ENCODE measurements at regions not wholly inside any gene's neighbourhood (a gene's known extent, or its start where the extent isn't known, plus 50 kb on each side); places are given as distances from the start of the nearest gene placed in this dataset.

- ATAC-seq (ENCODE audit: low read depth) (no peak), DNase-seq (no peak)
- no peak for TF ChIP-seq CTCF (IDR thresholded peaks at IDR 0.05)
- Mint-ChIP-seq H3K4me1 (no peaks in the 10 kb centered on the region), H3K4me3 (no peak overlapping the region), H3K27ac (no peak overlapping the region), H3K27me3 (no peaks in the 10 kb centered on the region), H3K9me3 (peaks cover 14% of the 10 kb centered on the region), H3K36me3 (ENCODE audit: low read depth) (no peaks in the 10 kb centered on the region)
- POLR2A ChIA-PET = no interaction called here
- intact Hi-C loops (cut with micrococcal nuclease) = no loop called here
- CTCF ChIA-PET = no interaction called here
Measured at GRCh38 chr1:191368891-191369654, 789.2 kb upstream of the RGS18 start.

DNA sequence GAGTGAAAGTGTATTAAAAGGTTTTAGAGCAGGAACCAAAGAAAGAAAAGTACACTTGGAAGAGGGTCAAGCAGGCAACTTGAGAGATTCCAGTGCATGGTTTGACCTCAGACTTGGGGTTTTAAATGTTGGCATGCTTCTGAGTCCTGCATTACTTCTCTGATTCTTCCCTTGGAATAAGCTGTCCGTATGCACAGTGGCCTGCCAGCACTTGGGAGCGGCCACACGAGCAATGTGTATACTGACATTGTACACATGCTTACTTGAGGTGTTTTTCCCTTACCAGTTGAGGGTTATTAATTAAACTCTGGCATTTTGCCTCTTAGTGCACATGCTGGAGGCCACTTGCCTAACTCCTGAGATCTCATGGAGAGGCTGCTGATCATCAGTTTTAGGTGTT, 786.6 kb upstream of the RGS18 start:
- ATAC-seq (ENCODE audit: low read depth) = no peak
- H3K9me3 Mint-ChIP-seq = peaks cover 19% of the 10 kb centered on the region
- no peak for DNase-seq
- ChIA-PET POLR2A (no interaction called here), CTCF (no interaction called here)
- TF ChIP-seq CTCF (IDR thresholded peaks at IDR 0.05) = no peak
- no peaks in the 10 kb centered on the region for H3K4me1 Mint-ChIP-seq
- no peaks in the 10 kb centered on the region for H3K36me3 Mint-ChIP-seq (ENCODE audit: low read depth)
- H3K27me3 Mint-ChIP-seq = no peaks in the 10 kb centered on the region
- intact Hi-C loops (cut with micrococcal nuclease) = no loop called here
- no peak overlapping the region for H3K27ac Mint-ChIP-seq
- no peak overlapping the region for H3K4me3 Mint-ChIP-seq

GRCh38 chr1:191388283-191388682, 770.0 kb upstream of the RGS18 start:
- ChIA-PET CTCF (no interaction called here), POLR2A (no interaction called here)
- no peaks in the 10 kb centered on the region for H3K36me3 Mint-ChIP-seq (ENCODE audit: low read depth)
- H3K27me3 Mint-ChIP-seq = no peaks in the 10 kb centered on the region
- no peak for ATAC-seq (ENCODE audit: low read depth)
- no peak overlapping the region for H3K4me3 Mint-ChIP-seq
- H3K9me3 Mint-ChIP-seq = peaks cover 15% of the 10 kb centered on the region
- DNase-seq = no peak
- TF ChIP-seq CTCF (IDR thresholded peaks at IDR 0.05) = no peak
- H3K27ac Mint-ChIP-seq = no peak overlapping the region
- H3K4me1 Mint-ChIP-seq = no peaks in the 10 kb centered on the region
- intact Hi-C loops (cut with micrococcal nuclease) = no loop called here

DNA sequence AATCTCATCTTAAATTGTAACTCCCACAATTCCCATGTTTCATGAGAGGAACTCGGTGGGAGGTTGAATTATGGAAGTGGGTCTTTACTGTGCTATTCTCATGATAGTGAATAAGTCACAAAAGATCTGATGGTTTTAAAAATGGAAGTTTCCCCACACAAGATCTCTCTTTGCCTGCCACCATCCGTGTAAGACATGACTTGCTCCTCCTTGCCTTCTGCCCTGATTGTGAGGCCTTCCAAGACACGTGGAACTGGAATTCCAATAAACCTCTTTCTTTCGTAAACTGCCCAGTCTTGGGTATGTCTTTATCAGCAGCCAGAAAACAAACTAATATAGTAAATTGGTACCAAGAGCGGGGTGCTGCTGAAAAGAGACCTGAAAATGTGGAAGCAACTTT, 761.6 kb upstream of the RGS18 start:
- no peak for DNase-seq
- intact Hi-C loops (cut with micrococcal nuclease) = no loop called here
- POLR2A ChIA-PET = no interaction called here
- Mint-ChIP-seq H3K36me3 (ENCODE audit: low read depth) (no peaks in the 10 kb centered on the region), H3K4me1 (no peaks in the 10 kb centered on the region), H3K27ac (no peak overlapping the region), H3K27me3 (no peaks in the 10 kb centered on the region), H3K9me3 (peaks cover 8% of the 10 kb centered on the region), H3K4me3 (no peak overlapping the region)
- CTCF ChIA-PET = no interaction called here
- TF ChIP-seq CTCF (IDR thresholded peaks at IDR 0.05) = no peak
- ATAC-seq (ENCODE audit: low read depth) = no peak

DNA sequence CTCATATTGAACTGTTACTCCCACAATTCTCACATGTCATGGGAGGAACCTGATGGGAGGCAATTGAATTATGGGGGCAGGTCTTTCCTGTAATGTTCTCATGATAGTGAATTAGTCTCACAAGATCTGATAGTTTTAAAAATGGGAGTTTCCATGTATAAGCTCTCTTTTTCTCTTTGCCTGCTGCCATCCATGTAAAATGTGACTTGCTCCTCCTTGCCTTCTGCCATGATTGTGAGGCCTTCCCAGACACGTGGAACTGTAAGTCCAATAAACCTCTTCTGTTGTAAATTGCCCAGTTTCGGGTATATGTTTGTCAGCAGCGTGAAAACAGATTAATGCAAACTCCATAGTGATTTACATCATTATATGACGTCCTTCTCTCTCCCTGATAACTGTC, 759.7 kb upstream of the RGS18 start:
- TF ChIP-seq CTCF (IDR thresholded peaks at IDR 0.05) = no peak
- no peaks in the 10 kb centered on the region for H3K4me1 Mint-ChIP-seq
- H3K9me3 Mint-ChIP-seq = peaks cover 8% of the 10 kb centered on the region
- intact Hi-C loops (cut with micrococcal nuclease) = no loop called here
- H3K27me3 Mint-ChIP-seq = no peaks in the 10 kb centered on the region
- ChIA-PET POLR2A (no interaction called here), CTCF (no interaction called here)
- DNase-seq (no peak), ATAC-seq (ENCODE audit: low read depth) (no peak)
- no peak overlapping the region for H3K4me3 Mint-ChIP-seq
- no peak overlapping the region for H3K27ac Mint-ChIP-seq
- no peaks in the 10 kb centered on the region for H3K36me3 Mint-ChIP-seq (ENCODE audit: low read depth)
